ENCODE measurements at regions not wholly inside any gene's neighbourhood (a gene's known extent, or its start where the extent isn't known, plus 50 kb on each side); places are given as distances from the start of the nearest gene placed in this dataset.
"Not testable (repeated sequence)": the region's sequence is repeated elsewhere in the genome, so short reads cannot be mapped to it uniquely, and the experiment has no call there.

- DNase-seq, result no peak
- Histone ChIP-seq H3K36me3 (no peaks in the 10 kb centered on the region), H3K4me1 (no peaks in the 10 kb centered on the region), H3K4me3 (no peak overlapping the region), H3K27me3 (no peaks in the 10 kb centered on the region), H3K27ac (no peak overlapping the region), H3K9me3 (no peaks in the 10 kb centered on the region)
- TF ChIP-seq POLR2AphosphoS5 (IDR thresholded peaks at IDR 0.05), result no peak
- intact Hi-C loops (cut with DNase I; ENCODE audit: low total_unique reads), result no loop called here
- WGBS, 5 donors, result 60 to 89% (median 71%) methylated on average over 1 of the region's 1 CpG
These were observed 650.7 kb upstream of the GRID2 start for GRCh38 chr4:91653067-91653466.

GRCh38 chr4:91681091-91681490, 622.7 kb upstream of the GRID2 start:
- H3K27ac ChIP-seq, result no peak overlapping the region
- H3K4me1 ChIP-seq, result no peaks in the 10 kb centered on the region
- no peak overlapping the region for H3K4me3 ChIP-seq
- TF ChIP-seq POLR2AphosphoS5 (IDR thresholded peaks at IDR 0.05), result no peak
- no peak for TF ChIP-seq EP300 (IDR thresholded peaks at IDR 0.05)
- no peak for TF ChIP-seq POLR2A (IDR thresholded peaks at IDR 0.05)
- TF ChIP-seq CTCF (IDR thresholded peaks at IDR 0.05), result no peak
- H3K9me3 ChIP-seq, result peaks cover 0 to 6% (median 0%) of the 10 kb centered on the region in 4 donors
- H3K36me3 ChIP-seq, result no peaks in the 10 kb centered on the region
- intact Hi-C loops (cut with DNase I; ENCODE audit: low total_unique reads), result no loop called here
- no peaks in the 10 kb centered on the region for H3K27me3 ChIP-seq
- no peak for DNase-seq

GRCh38 chr4:91681544-91681943, 622.2 kb upstream of the GRID2 start:
- Histone ChIP-seq H3K9me3 (peaks cover 0 to 6% (median 0%) of the 10 kb centered on the region in 4 donors), H3K36me3 (no peaks in the 10 kb centered on the region), H3K27ac (no peak overlapping the region), H3K4me1 (no peaks in the 10 kb centered on the region), H3K4me3 (no peak overlapping the region), H3K27me3 (no peaks in the 10 kb centered on the region)
- no peak for DNase-seq
- WGBS, 5 donors, result 25 to 50% (median 41%) methylated on average over 1 of the region's 1 CpG
- TF ChIP-seq POLR2A (IDR thresholded peaks at IDR 0.05) (no peak), CTCF (IDR thresholded peaks at IDR 0.05) (no peak), EP300 (IDR thresholded peaks at IDR 0.05) (no peak), POLR2AphosphoS5 (IDR thresholded peaks at IDR 0.05) (no peak)
- intact Hi-C loops (cut with DNase I; ENCODE audit: low total_unique reads), result no loop called here

- H3K27ac ChIP-seq, result no peak overlapping the region
- H3K4me3 ChIP-seq, result no peak overlapping the region
- H3K36me3 ChIP-seq, result no peaks in the 10 kb centered on the region
- no peaks in the 10 kb centered on the region for H3K4me1 ChIP-seq
- DNase-seq, result no peak
- no peak for TF ChIP-seq POLR2AphosphoS5 (IDR thresholded peaks at IDR 0.05)
- no peak for TF ChIP-seq CTCF (IDR thresholded peaks at IDR 0.05)
- TF ChIP-seq POLR2A (IDR thresholded peaks at IDR 0.05), result no peak
- TF ChIP-seq EP300 (IDR thresholded peaks at IDR 0.05), result no peak
- intact Hi-C loops (cut with DNase I; ENCODE audit: low total_unique reads), result no loop called here
- 71 to 81% (median 78%) methylated on average over 1 of the region's 1 CpG for WGBS, 5 donors
- no peaks in the 10 kb centered on the region for H3K27me3 ChIP-seq
- no peaks in the 10 kb centered on the region for H3K9me3 ChIP-seq
These were observed 618.8 kb upstream of the GRID2 start for GRCh38 chr4:91684955-91685354.

GRCh38 chr4:91688413-91688812, 615.4 kb upstream of the GRID2 start:
- no peaks in the 10 kb centered on the region for H3K36me3 ChIP-seq
- no peak for DNase-seq
- intact Hi-C loops (cut with DNase I; ENCODE audit: low total_unique reads), result no loop called here
- H3K27me3 ChIP-seq, result no peaks in the 10 kb centered on the region
- no peak overlapping the region for H3K27ac ChIP-seq
- H3K4me3 ChIP-seq, result no peak overlapping the region
- TF ChIP-seq CTCF (IDR thresholded peaks at IDR 0.05) (no peak), POLR2A (IDR thresholded peaks at IDR 0.05) (no peak), POLR2AphosphoS5 (IDR thresholded peaks at IDR 0.05) (no peak), EP300 (IDR thresholded peaks at IDR 0.05) (no peak)
- no peaks in the 10 kb centered on the region for H3K9me3 ChIP-seq
- H3K4me1 ChIP-seq, result no peaks in the 10 kb centered on the region

- H3K4me1 ChIP-seq; H3K27me3 ChIP-seq; intact Hi-C loops (cut with DNase I; ENCODE audit: low total_unique reads); DNase-seq; H3K27ac ChIP-seq; H3K4me3 ChIP-seq; H3K36me3 ChIP-seq: not testable (repeated sequence)
- peaks cover 0 to 12% (median 9%) of the 10 kb centered on the region in 4 donors for H3K9me3 ChIP-seq
- WGBS, 5 donors, result 53 to 60% (median 60%) methylated on average over 4 of the region's 4 CpGs
These were observed 604.1 kb upstream of the GRID2 start for GRCh38 chr4:91699691-91700090.
